ENCODE measurements at regions not wholly inside any gene's neighbourhood (a gene's known extent, or its start where the extent isn't known, plus 50 kb on each side); places are given as distances from the start of the nearest gene placed in this dataset.

- H3K4me3 ChIP-seq (ENCODE audit: low read length in 2 of 2), result no peak overlapping the region
- no peak overlapping the region for H3K9ac ChIP-seq (ENCODE audit: low read depth, low read length, poor library complexity)
- DNase-seq (ENCODE audit: low spot score), result no peak
- no peak overlapping the region for H2BK15ac ChIP-seq (ENCODE audit: low read length)
- H2AFZ ChIP-seq (ENCODE audit: low read length), result no peak overlapping the region
- H3K4me1 ChIP-seq (ENCODE audit: control insufficient read depth in 2 of 2, insufficient read depth in 1 of 2, low read depth in 1 of 2, low read length in 2 of 2), result no peaks in the 10 kb centered on the region
- H4K8ac ChIP-seq (ENCODE audit: low read depth, low read length), result no peak overlapping the region
- no peak overlapping the region for H4K91ac ChIP-seq (ENCODE audit: low read depth, low read length, poor library complexity)
- H3K27ac ChIP-seq (replicated peaks; ENCODE audit: low read length), result no peak overlapping the region
- H3K4me2 ChIP-seq (ENCODE audit: insufficient read depth, low read length, poor library complexity, severe bottlenecking), result no peak overlapping the region
- no peak overlapping the region for H3K18ac ChIP-seq (ENCODE audit: low read length)
- H3K36me3 ChIP-seq (replicated peaks in 1 of 2; ENCODE audit: control insufficient read depth in 2 of 2, insufficient read depth in 2 of 2, low read length in 2 of 2), result no peaks in the 10 kb centered on the region
- no peak overlapping the region for H2BK120ac ChIP-seq (ENCODE audit: low read depth, low read length)
- WGBS, 2 donors (ENCODE audit: extremely low coverage in 2 of 2, insufficient read length in 2 of 2, insufficient replicate concordance in 1 of 2), result no CpG with 5 or more reads among the region's 2 CpGs
- no peak overlapping the region for H3K23ac ChIP-seq (ENCODE audit: low read depth, low read length, poor library complexity)
- H3K14ac ChIP-seq (ENCODE audit: low read length), result no peak overlapping the region
- no peaks in the 10 kb centered on the region for H3K27me3 ChIP-seq (ENCODE audit: control insufficient read depth in 3 of 3, insufficient read depth in 3 of 3, low read depth in 1 of 3, low read length in 3 of 3)
- H3K79me1 ChIP-seq (ENCODE audit: low read depth, low read length), result no peaks in the 10 kb centered on the region
- no peak overlapping the region for H2AK5ac ChIP-seq (ENCODE audit: low read depth, low read length)
- H3K4ac ChIP-seq (ENCODE audit: low read length), result no peak overlapping the region
- H3K9me3 ChIP-seq (replicated peaks in 1 of 2; ENCODE audit: control insufficient read depth in 2 of 2, insufficient read depth in 1 of 2, low read depth in 1 of 2, low read length in 2 of 2), result no peaks in the 10 kb centered on the region
- H2BK12ac ChIP-seq (ENCODE audit: low read length), result no peak overlapping the region
- no peak overlapping the region for H2BK5ac ChIP-seq (ENCODE audit: low read length)
Measured at GRCh38 chr3:76855451-76855850, 184.4 kb upstream of the ROBO2 start.

GRCh38 chr3:76859596-76859995 lies 180.3 kb upstream of the ROBO2 start:
- Histone ChIP-seq H3K18ac (ENCODE audit: low read length) (no peak overlapping the region), H4K8ac (ENCODE audit: low read depth, low read length) (no peak overlapping the region), H3K14ac (ENCODE audit: low read length) (no peak overlapping the region), H3K9ac (ENCODE audit: low read depth, low read length, poor library complexity) (no peak overlapping the region), H3K27ac (replicated peaks; ENCODE audit: low read length) (no peak overlapping the region), H2BK5ac (ENCODE audit: low read length) (no peak overlapping the region), H3K4me1 (ENCODE audit: control insufficient read depth in 2 of 2, insufficient read depth in 1 of 2, low read depth in 1 of 2, low read length in 2 of 2) (no peaks in the 10 kb centered on the region), H2BK15ac (ENCODE audit: low read length) (no peak overlapping the region), H3K36me3 (replicated peaks in 1 of 2; ENCODE audit: control insufficient read depth in 2 of 2, insufficient read depth in 2 of 2, low read length in 2 of 2) (no peaks in the 10 kb centered on the region), H4K91ac (ENCODE audit: low read depth, low read length, poor library complexity) (no peak overlapping the region), H2BK12ac (ENCODE audit: low read length) (no peak overlapping the region), H3K27me3 (ENCODE audit: control insufficient read depth in 3 of 3, insufficient read depth in 3 of 3, low read depth in 1 of 3, low read length in 3 of 3) (no peaks in the 10 kb centered on the region), H3K4ac (ENCODE audit: low read length) (no peak overlapping the region), H2BK120ac (ENCODE audit: low read depth, low read length) (no peak overlapping the region), H2AK5ac (ENCODE audit: low read depth, low read length) (no peak overlapping the region), H3K23ac (ENCODE audit: low read depth, low read length, poor library complexity) (no peak overlapping the region), H2AFZ (ENCODE audit: low read length) (no peak overlapping the region), H3K4me3 (ENCODE audit: low read length in 2 of 2) (no peak overlapping the region), H3K4me2 (ENCODE audit: insufficient read depth, low read length, poor library complexity, severe bottlenecking) (no peak overlapping the region), H3K9me3 (replicated peaks in 1 of 2; ENCODE audit: control insufficient read depth in 2 of 2, insufficient read depth in 1 of 2, low read depth in 1 of 2, low read length in 2 of 2) (no peaks in the 10 kb centered on the region), H3K79me1 (ENCODE audit: low read depth, low read length) (no peaks in the 10 kb centered on the region)
- no CpG with 5 or more reads among the region's 3 CpGs for WGBS, 2 donors (ENCODE audit: extremely low coverage in 2 of 2, insufficient read length in 2 of 2, insufficient replicate concordance in 1 of 2)
- DNase-seq (ENCODE audit: low spot score), result no peak

GRCh38 chr3:76864355-76864754 lies 175.5 kb upstream of the ROBO2 start:
- H3K4ac ChIP-seq (ENCODE audit: low read length), result no peak overlapping the region
- no CpG with 5 or more reads among the region's 4 CpGs for WGBS, 2 donors (ENCODE audit: extremely low coverage in 2 of 2, insufficient read length in 2 of 2, insufficient replicate concordance in 1 of 2)
- no peak overlapping the region for H3K23ac ChIP-seq (ENCODE audit: low read depth, low read length, poor library complexity)
- H3K36me3 ChIP-seq (replicated peaks in 1 of 2; ENCODE audit: control insufficient read depth in 2 of 2, insufficient read depth in 2 of 2, low read length in 2 of 2), result no peaks in the 10 kb centered on the region
- H3K4me2 ChIP-seq (ENCODE audit: insufficient read depth, low read length, poor library complexity, severe bottlenecking), result no peak overlapping the region
- H3K18ac ChIP-seq (ENCODE audit: low read length), result no peak overlapping the region
- no peak overlapping the region for H4K91ac ChIP-seq (ENCODE audit: low read depth, low read length, poor library complexity)
- H3K27me3 ChIP-seq (ENCODE audit: control insufficient read depth in 3 of 3, insufficient read depth in 3 of 3, low read depth in 1 of 3, low read length in 3 of 3), result no peaks in the 10 kb centered on the region
- no peaks in the 10 kb centered on the region for H3K9me3 ChIP-seq (replicated peaks in 1 of 2; ENCODE audit: control insufficient read depth in 2 of 2, insufficient read depth in 1 of 2, low read depth in 1 of 2, low read length in 2 of 2)
- no peak overlapping the region for H3K4me3 ChIP-seq (ENCODE audit: low read length in 2 of 2)
- no peaks in the 10 kb centered on the region for H3K4me1 ChIP-seq (ENCODE audit: control insufficient read depth in 2 of 2, insufficient read depth in 1 of 2, low read depth in 1 of 2, low read length in 2 of 2)
- no peak overlapping the region for H2AFZ ChIP-seq (ENCODE audit: low read length)
- DNase-seq (ENCODE audit: low spot score), result no peak
- no peak overlapping the region for H4K8ac ChIP-seq (ENCODE audit: low read depth, low read length)
- H2BK5ac ChIP-seq (ENCODE audit: low read length), result no peak overlapping the region
- H3K14ac ChIP-seq (ENCODE audit: low read length), result no peak overlapping the region
- no peak overlapping the region for H2BK15ac ChIP-seq (ENCODE audit: low read length)
- no peak overlapping the region for H3K27ac ChIP-seq (replicated peaks; ENCODE audit: low read length)
- H3K79me1 ChIP-seq (ENCODE audit: low read depth, low read length), result no peaks in the 10 kb centered on the region
- no peak overlapping the region for H3K9ac ChIP-seq (ENCODE audit: low read depth, low read length, poor library complexity)
- H2AK5ac ChIP-seq (ENCODE audit: low read depth, low read length), result no peak overlapping the region
- H2BK120ac ChIP-seq (ENCODE audit: low read depth, low read length), result no peak overlapping the region
- no peak overlapping the region for H2BK12ac ChIP-seq (ENCODE audit: low read length)

- Histone ChIP-seq H3K4me1 (ENCODE audit: control insufficient read depth in 2 of 2, insufficient read depth in 1 of 2, low read depth in 1 of 2, low read length in 2 of 2) (no peaks in the 10 kb centered on the region), H3K14ac (ENCODE audit: low read length) (no peak overlapping the region), H3K79me1 (ENCODE audit: low read depth, low read length) (no peaks in the 10 kb centered on the region)
Measured at GRCh38 chr3:76866729-76867408, 173.0 kb upstream of the ROBO2 start.

More at GRCh38 chr3:76866729-76867408, 173.0 kb upstream of the ROBO2 start:
- no peak overlapping the region for H3K4me2 ChIP-seq (ENCODE audit: insufficient read depth, low read length, poor library complexity, severe bottlenecking)
- H2BK120ac ChIP-seq (ENCODE audit: low read depth, low read length), result no peak overlapping the region
- H2BK12ac ChIP-seq (ENCODE audit: low read length), result no peak overlapping the region
- H3K27ac ChIP-seq (replicated peaks; ENCODE audit: low read length), result no peak overlapping the region
- no peak overlapping the region for H3K4ac ChIP-seq (ENCODE audit: low read length)
- no peak overlapping the region for H4K91ac ChIP-seq (ENCODE audit: low read depth, low read length, poor library complexity)
- H3K27me3 ChIP-seq (ENCODE audit: control insufficient read depth in 3 of 3, insufficient read depth in 3 of 3, low read depth in 1 of 3, low read length in 3 of 3), result no peaks in the 10 kb centered on the region
- H3K18ac ChIP-seq (ENCODE audit: low read length), result no peak overlapping the region
- no peak overlapping the region for H2AK5ac ChIP-seq (ENCODE audit: low read depth, low read length)
- H2BK15ac ChIP-seq (ENCODE audit: low read length), result no peak overlapping the region
- H3K9me3 ChIP-seq (replicated peaks in 1 of 2; ENCODE audit: control insufficient read depth in 2 of 2, insufficient read depth in 1 of 2, low read depth in 1 of 2, low read length in 2 of 2), result no peaks in the 10 kb centered on the region
- H3K4me3 ChIP-seq (ENCODE audit: low read length in 2 of 2), result no peak overlapping the region
- no peak overlapping the region for H2BK5ac ChIP-seq (ENCODE audit: low read length)
- no CpG with 5 or more reads among the region's 5 CpGs for WGBS, 2 donors (ENCODE audit: extremely low coverage in 2 of 2, insufficient read length in 2 of 2, insufficient replicate concordance in 1 of 2)
- no peak overlapping the region for H4K8ac ChIP-seq (ENCODE audit: low read depth, low read length)
- no peak overlapping the region for H2AFZ ChIP-seq (ENCODE audit: low read length)
- no peak overlapping the region for H3K23ac ChIP-seq (ENCODE audit: low read depth, low read length, poor library complexity)
- no peak for DNase-seq (ENCODE audit: low spot score)
- no peaks in the 10 kb centered on the region for H3K36me3 ChIP-seq (replicated peaks in 1 of 2; ENCODE audit: control insufficient read depth in 2 of 2, insufficient read depth in 2 of 2, low read length in 2 of 2)
- H3K9ac ChIP-seq (ENCODE audit: low read depth, low read length, poor library complexity), result no peak overlapping the region

All from neuronal stem cell (in vitro differentiated cells).